NOMO-1 treated with DMSO at 0.1 percent for 48 hours (cell line): ENCODE measurements at regions not wholly inside any gene's neighbourhood (a gene's known extent, or its start where the extent isn't known, plus 50 kb on each side); places are given as distances from the start of the nearest gene placed in this dataset.
A peak's percentile ranks its signal among the peaks of the same experiment; 100 is the strongest.

Source experiments
- DNase-seq: peaks from one replicate; lab custom pipeline; 2025; ENCODE audit not compliant: unreplicated experiment; lab: John Stamatoyannopoulos, UW

DNA sequence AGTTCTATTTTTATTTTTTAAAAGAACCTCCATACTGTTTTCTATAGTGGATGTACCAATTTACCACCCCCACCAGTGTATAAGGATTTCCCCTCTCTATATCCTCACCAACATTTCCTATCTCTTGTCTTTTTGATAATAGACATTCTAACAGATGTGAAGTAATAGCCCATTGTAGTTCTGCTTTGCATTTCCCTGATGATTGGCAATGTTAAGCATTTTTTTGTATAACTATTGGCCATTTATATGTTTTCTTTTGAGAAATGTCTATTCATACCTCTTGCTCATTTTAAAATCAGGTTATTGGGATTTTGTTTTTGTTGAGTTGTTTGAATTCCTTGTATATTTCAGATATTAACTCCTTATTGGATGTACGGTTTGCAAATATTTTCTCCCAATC is 251.1 kb upstream of the HTR2C start:
- DNase-seq, result peak; percentile 6

DNA sequence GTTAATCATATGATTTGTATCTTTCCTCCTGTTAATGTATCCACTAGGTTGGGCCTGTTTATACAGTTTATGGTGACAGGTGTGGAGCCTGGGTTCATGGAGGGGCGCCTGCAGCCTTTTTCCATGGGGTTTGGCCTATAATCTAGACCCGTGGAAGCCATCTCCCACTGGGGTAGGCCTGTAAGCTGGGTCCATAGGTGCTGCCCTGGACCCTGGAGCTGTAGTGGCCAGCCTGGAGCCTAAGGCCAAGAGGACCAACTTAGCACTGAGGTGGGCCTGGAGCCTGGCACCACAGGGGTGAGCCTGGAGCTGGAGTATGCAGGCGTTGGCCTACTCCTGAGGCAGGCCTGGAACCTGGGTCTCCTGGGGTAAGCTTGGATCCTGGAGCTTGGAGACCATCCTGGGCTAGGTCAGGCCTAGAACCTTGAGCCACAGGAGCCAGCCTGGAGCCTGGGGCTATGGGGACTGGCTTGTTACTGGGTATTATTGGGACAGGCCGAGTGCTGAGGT is 249.4 kb upstream of the HTR2C start:
- DNase-seq, result no peak

DNA sequence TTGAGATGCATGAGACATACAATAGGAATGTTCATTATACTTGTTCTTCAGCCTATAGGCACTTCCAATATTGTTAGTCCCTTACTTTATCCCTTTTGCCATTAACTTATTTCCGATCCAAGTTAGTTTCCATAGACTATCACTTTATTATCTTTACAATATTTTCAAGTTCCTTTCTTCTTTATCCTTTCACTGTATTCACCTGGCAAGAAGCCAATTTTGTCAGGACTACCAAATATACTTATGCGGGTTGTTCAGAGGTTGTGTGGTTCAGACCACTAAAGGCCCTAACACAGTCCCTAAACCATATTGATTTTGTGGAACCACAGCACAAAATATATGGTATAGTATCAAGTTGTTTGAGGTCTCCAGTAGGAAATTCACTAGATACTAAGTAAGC is 245.0 kb upstream of the HTR2C start:
- no peak for DNase-seq

DNA sequence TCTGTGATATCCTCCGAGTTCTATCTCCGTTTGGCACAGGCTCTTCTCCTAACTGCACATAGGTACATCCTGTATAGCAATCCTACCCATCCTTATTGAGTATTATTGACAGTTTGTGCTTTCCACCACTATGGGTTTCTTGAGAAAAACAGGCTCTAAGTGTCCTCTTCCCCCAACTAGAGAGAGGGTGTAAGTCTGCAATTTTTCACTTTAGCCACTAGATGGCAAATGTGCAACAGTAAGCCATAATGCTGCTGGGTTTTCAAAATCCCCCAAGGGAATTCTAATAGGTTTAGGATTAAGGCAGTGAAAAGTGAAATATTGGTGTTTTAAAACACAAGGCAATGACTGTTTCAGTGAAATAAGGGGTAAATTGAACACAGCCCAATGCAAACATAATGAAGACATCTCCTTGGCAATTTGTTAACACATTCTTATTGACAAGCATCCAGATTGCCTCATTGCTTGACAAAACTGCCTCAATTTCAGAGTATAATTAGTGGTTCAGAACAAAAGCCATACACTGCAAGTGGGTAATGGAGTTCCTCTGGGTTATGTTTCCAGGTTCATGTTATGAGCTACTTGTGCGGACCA is 239.0 kb upstream of the HTR2C start:
- DNase-seq, result peak; percentile 18

DNA sequence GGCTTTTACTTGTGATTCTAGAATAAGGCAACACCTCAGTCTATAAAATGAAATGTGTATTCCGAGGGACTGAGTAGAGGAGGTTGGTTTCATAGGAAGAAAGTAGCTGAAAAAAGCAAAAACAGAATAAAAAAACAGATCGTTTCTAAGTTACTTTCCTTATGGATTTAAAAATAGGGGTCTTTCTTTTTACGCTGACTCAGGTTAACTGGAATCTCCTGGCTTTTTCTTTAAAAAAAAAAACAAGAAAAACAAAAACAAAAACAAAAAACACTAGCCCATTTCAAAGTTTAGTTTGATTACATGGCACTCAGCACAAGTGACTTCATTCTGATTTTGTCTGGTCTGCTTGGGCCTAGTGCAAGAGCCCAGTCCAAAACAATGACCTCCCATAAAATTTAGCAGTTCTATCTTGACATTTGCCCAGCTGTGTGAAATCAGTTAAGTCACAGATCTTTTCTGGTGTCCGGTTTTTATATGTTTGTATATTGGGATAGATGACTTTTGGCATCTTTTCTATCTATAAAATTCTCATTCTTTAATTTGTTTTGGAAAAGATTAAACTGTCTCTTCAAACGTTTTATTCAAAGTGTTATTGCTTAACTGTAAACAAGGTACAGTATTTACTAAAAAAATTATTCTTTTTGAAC is 222.7 kb upstream of the HTR2C start:
- DNase-seq, result no peak

DNA sequence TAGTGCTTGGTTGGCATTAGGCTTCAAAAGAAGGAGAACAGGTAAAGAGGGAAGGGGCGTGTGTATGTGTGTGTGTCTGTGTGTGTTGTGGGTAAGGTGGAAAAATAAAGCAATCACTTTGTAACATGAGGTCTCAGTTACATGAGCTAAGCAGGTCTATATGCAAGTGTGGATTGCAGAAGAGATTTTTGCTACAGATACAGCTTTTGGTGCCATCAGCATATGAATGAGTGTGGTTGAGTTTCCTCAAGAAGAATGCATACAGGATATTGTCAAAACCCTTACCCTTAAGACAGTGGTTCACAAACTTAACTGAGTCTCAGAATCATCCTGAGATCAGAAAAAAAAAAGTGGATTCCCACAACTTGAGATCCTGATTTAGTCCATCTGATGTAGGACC is 220.5 kb upstream of the HTR2C start:
- DNase-seq, result no peak

DNA sequence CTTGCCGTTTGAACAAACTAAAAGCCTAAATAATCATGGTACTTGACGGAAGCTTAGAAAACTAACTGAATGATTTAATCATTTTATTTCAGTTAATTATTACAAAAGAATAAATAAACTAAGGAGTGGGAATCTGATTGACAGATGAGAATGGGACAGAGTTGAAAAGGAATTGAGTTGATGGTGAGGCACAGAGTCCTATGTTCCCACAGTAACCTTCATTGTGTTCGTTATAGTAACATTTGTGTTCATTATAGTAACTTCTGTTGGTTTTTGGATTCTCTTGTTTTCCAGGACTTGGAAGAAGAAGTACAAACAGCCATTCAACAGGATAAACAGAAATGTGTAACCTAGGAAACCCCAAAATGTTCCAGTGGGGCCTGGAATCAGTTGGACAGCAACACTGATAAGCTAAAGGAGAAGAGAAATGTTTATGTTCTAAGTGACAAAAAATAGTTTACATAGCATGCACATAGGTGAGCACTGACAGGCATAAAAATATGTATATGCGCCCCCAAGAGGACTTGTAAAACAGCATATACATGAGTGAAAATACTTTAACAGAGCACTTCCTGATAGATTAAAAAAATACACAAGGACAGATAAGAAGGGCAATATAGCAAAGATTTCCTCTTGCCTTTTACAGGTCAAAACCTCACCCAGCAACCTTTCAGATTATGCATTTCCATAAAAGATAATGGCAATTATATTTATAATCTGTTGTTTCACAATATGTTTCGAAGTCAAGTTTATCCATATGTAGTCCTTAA is 218.6 kb upstream of the HTR2C start:
- no peak for DNase-seq

DNA sequence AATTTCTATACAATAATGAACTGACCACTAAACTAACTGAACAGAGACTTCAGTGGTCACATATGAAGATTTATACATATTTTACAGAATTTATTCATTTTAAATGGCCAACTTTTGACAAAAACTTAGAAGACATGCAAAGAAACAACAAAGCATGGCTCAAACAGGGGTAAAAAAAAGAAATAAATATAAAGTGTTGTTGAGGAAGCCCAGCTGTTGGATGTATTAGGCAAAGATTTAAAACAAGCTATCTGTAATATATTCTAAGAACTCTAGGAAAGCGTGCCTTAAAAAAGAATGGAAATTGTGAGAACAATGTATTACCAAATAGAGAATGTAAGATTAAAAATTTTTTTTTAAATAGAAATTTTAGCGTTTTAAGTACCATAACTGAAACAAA is 210.9 kb upstream of the HTR2C start:
- DNase-seq, result no peak

DNA sequence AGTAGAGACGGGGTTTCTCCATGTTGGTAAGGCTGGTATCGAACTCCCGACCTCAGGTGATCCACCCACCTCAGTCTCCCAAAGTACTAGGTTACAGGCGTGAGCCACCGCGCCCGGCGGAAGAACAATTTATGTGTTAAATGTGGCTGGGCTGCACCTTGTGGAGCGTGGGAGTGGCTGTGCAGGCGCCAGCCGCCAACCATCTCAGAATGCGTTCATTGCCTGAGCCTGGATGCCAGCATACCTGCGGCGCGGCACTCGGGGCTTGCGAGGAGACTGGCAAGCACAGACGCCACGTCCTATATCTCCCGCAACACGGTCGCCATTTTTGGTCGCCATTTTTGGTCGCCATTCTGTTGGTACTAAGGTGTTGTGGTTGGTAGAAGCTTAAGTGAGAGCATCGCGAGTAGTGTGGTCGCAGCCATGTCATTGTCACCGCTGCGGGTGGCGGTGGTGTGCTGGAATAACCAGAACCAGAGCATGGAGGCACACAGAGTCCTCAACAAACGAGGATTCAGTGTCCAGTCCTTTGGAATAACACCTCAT is 193.6 kb upstream of the HTR2C start:
- no peak for DNase-seq
